Neural cell (in vitro differentiated cells): ENCODE measurements at regions not wholly inside any gene's neighbourhood (a gene's known extent, or its start where the extent isn't known, plus 50 kb on each side); places are given as distances from the start of the nearest gene placed in this dataset.

ENCODE experiments used
- H2AFZ ChIP-seq: fragments of 200-600, 300-800 bp; sonication (generic), shearing (Covaris generic); 2 replicates; pipeline ENCODE4 v1.6.0; 2014; ENCODE audit warnings: low read depth, mild to moderate bottlenecking, antibody characterized with exemption, low read length, moderate library complexity
- H3F3A ChIP-seq: fragments of 200-600 bp; shearing (Covaris generic); 2 replicates; pipeline ENCODE4 v1.6.1; 2016; ENCODE audit warnings: mild to moderate bottlenecking, moderate library complexity, mixed read lengths, antibody characterized with exemption, low read length; ENCODE audit not compliant: insufficient read depth, poor library complexity, severe bottlenecking
- H3K27ac ChIP-seq: fragments of 200-600, 300-800 bp; sonication (generic), shearing (Covaris generic); 2 replicates; pipeline ENCODE4 v1.5.1; 2014; ENCODE audit warnings: mild to moderate bottlenecking, low read length, moderate library complexity
- H3K27me3 ChIP-seq: fragments of 300-800, 200-600 bp; sonication (generic), shearing (Covaris generic); 2 replicates; pipeline ENCODE4 v1.6.0; 2014; ENCODE audit warnings: mild to moderate bottlenecking, low read depth, low read length, moderate library complexity; ENCODE audit not compliant: insufficient read depth
- H3K36me3 ChIP-seq: fragments of 300-800, 200-600 bp; sonication (generic), shearing (Covaris generic); 2 replicates; pipeline ENCODE4 v1.5.1; 2014; ENCODE audit warnings: mild to moderate bottlenecking, antibody characterized with exemption, low read length, moderate library complexity; ENCODE audit not compliant: insufficient read depth
- H3K4me2 ChIP-seq: fragments of 300-800, 200-600 bp; sonication (generic), shearing (Covaris generic); 2 replicates; pipeline ENCODE4 v1.6.0; 2014; ENCODE audit warnings: mild to moderate bottlenecking, low read length
- H3K4me3 ChIP-seq: fragments of 300-800, 200-600 bp; sonication (generic), shearing (Covaris generic); 2 replicates; pipeline ENCODE4 v1.5.1; 2014; ENCODE audit warnings: mild to moderate bottlenecking, low read length, moderate library complexity
- H3K79me2 ChIP-seq: fragments of 200-600 bp; shearing (Covaris generic); replicated peaks from 2 replicates; pipeline ENCODE4 v1.6.0; 2014; ENCODE audit warnings: mild to moderate bottlenecking, low read length, moderate library complexity; ENCODE audit not compliant: insufficient read depth
- H3K9ac ChIP-seq: fragments of 300-800, 200-600 bp; sonication (generic), shearing (Covaris generic); 2 replicates; pipeline ENCODE4 v1.6.1; 2016; ENCODE audit warnings: mild to moderate bottlenecking, low read length, mixed read lengths
- H3K9me2 ChIP-seq: fragments of 200-600 bp; shearing (Covaris generic); 2 replicates; pipeline ENCODE4 v1.6.1; 2016; ENCODE audit warnings: mild to moderate bottlenecking, low read length, mixed read lengths; ENCODE audit not compliant: insufficient read depth
- H3K9me3 ChIP-seq: fragments of 200-600, 300-800 bp; sonication (generic), shearing (Covaris generic); 2 replicates; pipeline ENCODE4 v1.6.1; 2016; ENCODE audit warnings: mild to moderate bottlenecking, mixed run types, low read length, moderate library complexity, mixed read lengths
- H4K20me1 ChIP-seq: fragments of 200-600 bp; shearing (Covaris generic); 2 replicates; pipeline ENCODE4 v1.6.1; 2016; ENCODE audit warnings: mild to moderate bottlenecking, mixed run types; ENCODE audit not compliant: insufficient read depth
- CTCF ChIP-seq: fragments of 450-650 bp; IDR thresholded peaks from 2 replicates; pipeline ENCODE4 v1.5.1; 2014; ENCODE audit warnings: antibody characterized with exemption, mild to moderate bottlenecking, moderate library complexity; ENCODE audit not compliant: poor library complexity, severe bottlenecking
- EP300 ChIP-seq: fragments of 450-650 bp; conservative IDR thresholded peaks from 2 replicates; pipeline ENCODE4 v1.6.1; 2014; ENCODE audit warnings: antibody characterized with exemption, mild to moderate bottlenecking, moderate library complexity; ENCODE audit not compliant: poor library complexity, severe bottlenecking
- EZH2 ChIP-seq: fragments of 200-600, 300-800 bp; shearing (Covaris generic), sonication (generic); IDR thresholded peaks from 2 replicates; pipeline ENCODE4 v1.6.1; 2014; ENCODE audit warnings: antibody characterized with exemption, low read length, borderline replicate concordance, mild to moderate bottlenecking; ENCODE audit not compliant: insufficient read depth, poor library complexity, severe bottlenecking
- MXI1 ChIP-seq: fragments of 450-650 bp; conservative IDR thresholded peaks from 2 replicates; pipeline ENCODE4 v1.6.1; 2014; ENCODE audit warnings: antibody characterized with exemption, mild to moderate bottlenecking; ENCODE audit not compliant: poor library complexity, severe bottlenecking
- POLR2AphosphoS5 ChIP-seq: IDR thresholded peaks from 2 replicates; pipeline ENCODE4 v1.6.1; 2012
- RAD21 ChIP-seq: fragments of 450-650 bp; conservative IDR thresholded peaks from 2 replicates; pipeline ENCODE4 v1.6.1; 2014; ENCODE audit warnings: antibody characterized with exemption, mild to moderate bottlenecking, moderate library complexity
- SMC3 ChIP-seq: fragments of 450-650 bp; conservative IDR thresholded peaks from 2 replicates; pipeline ENCODE4 v1.6.1; 2014; ENCODE audit warnings: antibody characterized with exemption, mild to moderate bottlenecking, moderate library complexity; ENCODE audit not compliant: poor library complexity
- TAF1 ChIP-seq: IDR thresholded peaks from 2 replicates; pipeline ENCODE4 v1.6.1; 2012; ENCODE audit warnings: low read depth
- TF ChIP-seq, protein P1 (sequence below): IDR thresholded peaks from 2 replicates; pipeline ENCODE4 v1.6.1; 2012; ENCODE audit warnings: borderline replicate concordance

DNA sequence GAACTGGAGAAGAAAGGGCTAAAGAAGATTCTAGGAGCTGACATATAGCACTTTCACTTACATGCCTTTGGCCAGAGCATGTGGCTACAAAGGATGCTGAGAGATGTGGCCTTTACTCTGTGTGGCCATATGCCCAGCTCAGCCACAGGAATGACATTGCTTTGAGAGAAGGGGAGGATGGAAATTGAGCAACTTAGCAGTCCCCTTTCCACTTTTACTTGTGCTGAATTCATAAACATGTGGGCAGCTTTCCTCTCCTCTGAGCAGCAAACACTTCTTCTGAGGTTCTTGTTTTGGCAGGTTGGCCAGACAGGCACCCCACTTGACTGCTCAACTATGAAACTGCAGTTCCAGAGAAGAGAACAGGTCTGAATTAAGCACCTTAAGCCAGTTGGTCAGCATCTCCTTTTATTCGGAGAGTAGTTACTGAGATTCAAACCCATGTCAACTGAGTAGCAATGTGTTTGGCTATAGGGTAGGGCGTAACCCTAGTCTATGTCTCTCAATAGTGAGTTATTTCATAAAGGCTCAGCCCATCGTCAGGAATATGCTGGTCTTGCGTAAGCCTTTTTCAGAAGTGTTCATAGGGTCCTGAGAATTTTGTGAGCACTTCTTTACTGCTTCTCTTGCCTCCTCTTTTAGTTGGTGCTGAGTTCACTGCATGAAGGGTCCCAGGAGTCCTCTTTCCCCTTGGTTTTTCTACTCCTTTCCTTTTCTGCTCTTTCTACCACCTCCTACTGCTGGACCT lies 134.5 kb downstream of the PALM2AKAP2 start:
- Histone ChIP-seq H4K20me1 (no peaks in the 10 kb centered on the region), H2AFZ (no peak overlapping the region), H3K4me3 (no peak overlapping the region), H3K36me3 (no peaks in the 10 kb centered on the region), H3K9me2 (no peaks in the 10 kb centered on the region), H3K9me3 (no peaks in the 10 kb centered on the region), H3K4me2 (no peak overlapping the region), H3K9ac (no peak overlapping the region), H3K27me3 (no peaks in the 10 kb centered on the region), H3K79me2 (no peaks in the 10 kb centered on the region), H3K27ac (no peak overlapping the region), H3F3A (no peaks in the 10 kb centered on the region)
- TF ChIP-seq EZH2 = no peak
- TF ChIP-seq, protein P1, sequence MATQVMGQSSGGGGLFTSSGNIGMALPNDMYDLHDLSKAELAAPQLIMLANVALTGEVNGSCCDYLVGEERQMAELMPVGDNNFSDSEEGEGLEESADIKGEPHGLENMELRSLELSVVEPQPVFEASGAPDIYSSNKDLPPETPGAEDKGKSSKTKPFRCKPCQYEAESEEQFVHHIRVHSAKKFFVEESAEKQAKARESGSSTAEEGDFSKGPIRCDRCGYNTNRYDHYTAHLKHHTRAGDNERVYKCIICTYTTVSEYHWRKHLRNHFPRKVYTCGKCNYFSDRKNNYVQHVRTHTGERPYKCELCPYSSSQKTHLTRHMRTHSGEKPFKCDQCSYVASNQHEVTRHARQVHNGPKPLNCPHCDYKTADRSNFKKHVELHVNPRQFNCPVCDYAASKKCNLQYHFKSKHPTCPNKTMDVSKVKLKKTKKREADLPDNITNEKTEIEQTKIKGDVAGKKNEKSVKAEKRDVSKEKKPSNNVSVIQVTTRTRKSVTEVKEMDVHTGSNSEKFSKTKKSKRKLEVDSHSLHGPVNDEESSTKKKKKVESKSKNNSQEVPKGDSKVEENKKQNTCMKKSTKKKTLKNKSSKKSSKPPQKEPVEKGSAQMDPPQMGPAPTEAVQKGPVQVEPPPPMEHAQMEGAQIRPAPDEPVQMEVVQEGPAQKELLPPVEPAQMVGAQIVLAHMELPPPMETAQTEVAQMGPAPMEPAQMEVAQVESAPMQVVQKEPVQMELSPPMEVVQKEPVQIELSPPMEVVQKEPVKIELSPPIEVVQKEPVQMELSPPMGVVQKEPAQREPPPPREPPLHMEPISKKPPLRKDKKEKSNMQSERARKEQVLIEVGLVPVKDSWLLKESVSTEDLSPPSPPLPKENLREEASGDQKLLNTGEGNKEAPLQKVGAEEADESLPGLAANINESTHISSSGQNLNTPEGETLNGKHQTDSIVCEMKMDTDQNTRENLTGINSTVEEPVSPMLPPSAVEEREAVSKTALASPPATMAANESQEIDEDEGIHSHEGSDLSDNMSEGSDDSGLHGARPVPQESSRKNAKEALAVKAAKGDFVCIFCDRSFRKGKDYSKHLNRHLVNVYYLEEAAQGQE = no peak
- no peak for TF ChIP-seq CTCF
- TF ChIP-seq EP300 = no peak
- no peak for TF ChIP-seq SMC3
- no peak for TF ChIP-seq TAF1
- TF ChIP-seq MXI1 = no peak

- no peaks in the 10 kb centered on the region for H3K79me2 ChIP-seq
- H2AFZ ChIP-seq = no peak overlapping the region
- H3K4me2 ChIP-seq = no peak overlapping the region
- H3F3A ChIP-seq = no peaks in the 10 kb centered on the region
- no peak overlapping the region for H3K4me3 ChIP-seq
- no peak for TF ChIP-seq TAF1
- TF ChIP-seq, protein P1 = no peak
- TF ChIP-seq MXI1 = no peak
- no peak for TF ChIP-seq RAD21
- no peak for TF ChIP-seq EZH2
- TF ChIP-seq CTCF = no peak
- no peak for TF ChIP-seq SMC3
- TF ChIP-seq POLR2AphosphoS5 = no peak
- no peak for TF ChIP-seq EP300
- H3K9ac ChIP-seq = no peak overlapping the region
- H4K20me1 ChIP-seq = no peaks in the 10 kb centered on the region
- H3K9me2 ChIP-seq = no peaks in the 10 kb centered on the region
- H3K27me3 ChIP-seq = no peaks in the 10 kb centered on the region
- no peak overlapping the region for H3K27ac ChIP-seq
- H3K9me3 ChIP-seq = no peaks in the 10 kb centered on the region
- no peaks in the 10 kb centered on the region for H3K36me3 ChIP-seq
Observed at GRCh38 chr9:109916316-109916715, 136.3 kb downstream of the PALM2AKAP2 start.
